RWPE2 (cell line): ENCODE measurements at regions not wholly inside any gene's neighbourhood (a gene's known extent, or its start where the extent isn't known, plus 50 kb on each side); places are given as distances from the start of the nearest gene placed in this dataset.

Experiments used
- ATAC-seq: fragments of 200-7000 bp; cut with Tn5 transposase; 3 replicates; pipeline ENCODE4 v1.9.1; 2021; ENCODE audit warnings: low read depth
- DNase-seq: peaks from one replicate; pipeline ENCODE4 v3.0.0-alpha.2; 2020; ENCODE audit warnings: low spot score
- H3K27ac ChIP-seq: fragments of 450-650 bp; 2 replicates; pipeline ENCODE4 v1.5.1; 2017; ENCODE audit warnings: mild to moderate bottlenecking; ENCODE audit not compliant: poor library complexity, severe bottlenecking
- H3K27me3 ChIP-seq: fragments of 250-450 bp; sonication (Bioruptor Pico); 2 replicates; pipeline ENCODE4 v1.5.1; 2021; ENCODE audit warnings: mild to moderate bottlenecking, moderate library complexity; ENCODE audit not compliant: insufficient read depth, poor library complexity, severe bottlenecking
- H3K36me3 ChIP-seq: fragments of 250-450 bp; sonication (Bioruptor Pico); 2 replicates; pipeline ENCODE4 v1.5.1; 2020; ENCODE audit warnings: low read depth, mild to moderate bottlenecking, moderate library complexity
- H3K4me1 ChIP-seq: fragments of 250-450 bp; sonication (Bioruptor Pico); 2 replicates; pipeline ENCODE4 v1.5.1; 2021; ENCODE audit warnings: mild to moderate bottlenecking, moderate library complexity; ENCODE audit not compliant: insufficient read depth, poor library complexity, severe bottlenecking
- H3K4me3 ChIP-seq: fragments of 250-450 bp; sonication (Bioruptor Pico); 2 replicates; pipeline ENCODE4 v1.5.1; 2021; ENCODE audit warnings: mild to moderate bottlenecking, moderate library complexity; ENCODE audit not compliant: severe bottlenecking
- H3K9me3 ChIP-seq: fragments of 250-450 bp; sonication (Bioruptor Pico); 2 replicates; pipeline ENCODE4 v1.5.1; 2021; ENCODE audit warnings: mild to moderate bottlenecking, moderate library complexity; ENCODE audit not compliant: severe bottlenecking
- CTCF ChIP-seq: fragments of 450-650 bp; IDR thresholded peaks from one replicate; pipeline ENCODE4 v1.5.1; 2017; ENCODE audit warnings: mild to moderate bottlenecking, moderate library complexity; ENCODE audit not compliant: poor library complexity, severe bottlenecking

GRCh38 chr12:81809113-81809777 lies 50.1 kb upstream of the PPFIA2 start:
- DNase-seq, result no peak
- H3K4me1 ChIP-seq, result no peaks in the 10 kb centered on the region
- no peak for ATAC-seq
- H3K36me3 ChIP-seq, result no peaks in the 10 kb centered on the region
- no peak overlapping the region for H3K27ac ChIP-seq
- H3K4me3 ChIP-seq, result no peak overlapping the region
- TF ChIP-seq CTCF, result no peak
- no peaks in the 10 kb centered on the region for H3K9me3 ChIP-seq
- no peaks in the 10 kb centered on the region for H3K27me3 ChIP-seq
